Neural cell (in vitro differentiated cells): ENCODE measurements at regions not wholly inside any gene's neighbourhood (a gene's known extent, or its start where the extent isn't known, plus 50 kb on each side); places are given as distances from the start of the nearest gene placed in this dataset.

ENCODE experiments used
- H2AFZ ChIP-seq: fragments of 200-600, 300-800 bp; sonication (generic), shearing (Covaris generic); 2 replicates; pipeline ENCODE4 v1.6.0; 2014; ENCODE audit warnings: low read depth, mild to moderate bottlenecking, antibody characterized with exemption, low read length, moderate library complexity
- H3F3A ChIP-seq: fragments of 200-600 bp; shearing (Covaris generic); 2 replicates; pipeline ENCODE4 v1.6.1; 2016; ENCODE audit warnings: mild to moderate bottlenecking, moderate library complexity, mixed read lengths, antibody characterized with exemption, low read length; ENCODE audit not compliant: insufficient read depth, poor library complexity, severe bottlenecking
- H3K27ac ChIP-seq: fragments of 200-600, 300-800 bp; sonication (generic), shearing (Covaris generic); 2 replicates; pipeline ENCODE4 v1.5.1; 2014; ENCODE audit warnings: mild to moderate bottlenecking, low read length, moderate library complexity
- H3K27me3 ChIP-seq: fragments of 300-800, 200-600 bp; sonication (generic), shearing (Covaris generic); 2 replicates; pipeline ENCODE4 v1.6.0; 2014; ENCODE audit warnings: mild to moderate bottlenecking, low read depth, low read length, moderate library complexity; ENCODE audit not compliant: insufficient read depth
- H3K36me3 ChIP-seq: fragments of 300-800, 200-600 bp; sonication (generic), shearing (Covaris generic); 2 replicates; pipeline ENCODE4 v1.5.1; 2014; ENCODE audit warnings: mild to moderate bottlenecking, antibody characterized with exemption, low read length, moderate library complexity; ENCODE audit not compliant: insufficient read depth
- H3K4me2 ChIP-seq: fragments of 300-800, 200-600 bp; sonication (generic), shearing (Covaris generic); 2 replicates; pipeline ENCODE4 v1.6.0; 2014; ENCODE audit warnings: mild to moderate bottlenecking, low read length
- H3K4me3 ChIP-seq: fragments of 300-800, 200-600 bp; sonication (generic), shearing (Covaris generic); 2 replicates; pipeline ENCODE4 v1.5.1; 2014; ENCODE audit warnings: mild to moderate bottlenecking, low read length, moderate library complexity
- H3K79me2 ChIP-seq: fragments of 200-600 bp; shearing (Covaris generic); replicated peaks from 2 replicates; pipeline ENCODE4 v1.6.0; 2014; ENCODE audit warnings: mild to moderate bottlenecking, low read length, moderate library complexity; ENCODE audit not compliant: insufficient read depth
- H3K9ac ChIP-seq: fragments of 300-800, 200-600 bp; sonication (generic), shearing (Covaris generic); 2 replicates; pipeline ENCODE4 v1.6.1; 2016; ENCODE audit warnings: mild to moderate bottlenecking, low read length, mixed read lengths
- H3K9me2 ChIP-seq: fragments of 200-600 bp; shearing (Covaris generic); 2 replicates; pipeline ENCODE4 v1.6.1; 2016; ENCODE audit warnings: mild to moderate bottlenecking, low read length, mixed read lengths; ENCODE audit not compliant: insufficient read depth
- H3K9me3 ChIP-seq: fragments of 200-600, 300-800 bp; sonication (generic), shearing (Covaris generic); 2 replicates; pipeline ENCODE4 v1.6.1; 2016; ENCODE audit warnings: mild to moderate bottlenecking, mixed run types, low read length, moderate library complexity, mixed read lengths
- H4K20me1 ChIP-seq: fragments of 200-600 bp; shearing (Covaris generic); 2 replicates; pipeline ENCODE4 v1.6.1; 2016; ENCODE audit warnings: mild to moderate bottlenecking, mixed run types; ENCODE audit not compliant: insufficient read depth
- EP300 ChIP-seq: fragments of 450-650 bp; conservative IDR thresholded peaks from 2 replicates; pipeline ENCODE4 v1.6.1; 2014; ENCODE audit warnings: antibody characterized with exemption, mild to moderate bottlenecking, moderate library complexity; ENCODE audit not compliant: poor library complexity, severe bottlenecking
- EZH2 ChIP-seq: fragments of 200-600, 300-800 bp; shearing (Covaris generic), sonication (generic); IDR thresholded peaks from 2 replicates; pipeline ENCODE4 v1.6.1; 2014; ENCODE audit warnings: antibody characterized with exemption, low read length, borderline replicate concordance, mild to moderate bottlenecking; ENCODE audit not compliant: insufficient read depth, poor library complexity, severe bottlenecking
- MXI1 ChIP-seq: fragments of 450-650 bp; conservative IDR thresholded peaks from 2 replicates; pipeline ENCODE4 v1.6.1; 2014; ENCODE audit warnings: antibody characterized with exemption, mild to moderate bottlenecking; ENCODE audit not compliant: poor library complexity, severe bottlenecking
- POLR2AphosphoS5 ChIP-seq: IDR thresholded peaks from 2 replicates; pipeline ENCODE4 v1.6.1; 2012
- RAD21 ChIP-seq: fragments of 450-650 bp; conservative IDR thresholded peaks from 2 replicates; pipeline ENCODE4 v1.6.1; 2014; ENCODE audit warnings: antibody characterized with exemption, mild to moderate bottlenecking, moderate library complexity
- SMC3 ChIP-seq: fragments of 450-650 bp; conservative IDR thresholded peaks from 2 replicates; pipeline ENCODE4 v1.6.1; 2014; ENCODE audit warnings: antibody characterized with exemption, mild to moderate bottlenecking, moderate library complexity; ENCODE audit not compliant: poor library complexity
- TAF1 ChIP-seq: IDR thresholded peaks from 2 replicates; pipeline ENCODE4 v1.6.1; 2012; ENCODE audit warnings: low read depth
- TF ChIP-seq, protein P1 (sequence below): fragments of 450-650 bp; IDR thresholded peaks from 2 replicates; pipeline ENCODE4 v1.5.1; 2014; ENCODE audit warnings: antibody characterized with exemption, mild to moderate bottlenecking, moderate library complexity; ENCODE audit not compliant: poor library complexity, severe bottlenecking
- TF ChIP-seq, protein P2 (sequence below): IDR thresholded peaks from 2 replicates; pipeline ENCODE4 v1.6.1; 2012; ENCODE audit warnings: borderline replicate concordance

DNA sequence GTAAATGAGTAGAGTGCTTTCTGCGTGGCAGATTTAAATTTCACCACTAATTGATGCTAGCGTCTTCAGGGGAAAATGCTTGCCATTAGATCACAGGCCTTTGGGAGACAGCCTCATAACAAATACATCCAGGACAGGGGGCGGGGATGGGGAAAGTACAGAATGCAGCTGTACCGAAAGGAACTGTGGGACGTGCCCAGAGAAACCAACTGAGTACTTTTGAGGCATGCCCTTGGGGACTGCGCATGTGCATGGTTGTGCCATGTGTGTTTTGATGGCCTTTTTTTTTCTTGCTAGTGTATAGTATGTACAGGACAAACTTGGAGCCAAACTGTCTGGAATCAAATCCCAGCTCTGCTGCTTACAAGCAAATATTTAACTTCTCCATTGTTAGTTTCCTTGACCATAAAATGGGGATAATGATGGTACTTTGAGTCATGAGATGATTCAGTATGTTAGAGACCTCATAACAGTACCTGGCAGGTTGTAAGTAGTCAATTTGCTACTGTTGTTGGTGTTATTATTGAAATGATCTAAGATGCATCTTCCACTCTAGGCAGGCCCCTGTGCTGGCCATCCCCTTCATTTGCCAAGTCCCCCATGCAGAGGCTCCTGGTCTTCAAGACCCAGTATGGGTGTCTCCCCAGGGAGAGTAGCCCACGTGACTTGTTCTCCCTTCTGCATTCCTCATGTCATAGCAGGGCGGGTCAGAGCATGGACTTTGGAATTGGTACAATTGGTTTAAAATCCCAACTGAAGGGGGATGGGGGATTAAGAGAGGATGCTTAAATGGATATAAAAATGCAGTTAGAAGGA lies 68.3 kb upstream of the NPAS1 start:
- Histone ChIP-seq H3K27ac (no peak overlapping the region), H3K4me2 (no peak overlapping the region), H3K36me3 (no peaks in the 10 kb centered on the region), H3K79me2 (peaks cover 36% of the 10 kb centered on the region), H3K9me2 (no peaks in the 10 kb centered on the region), H3K4me3 (no peak overlapping the region), H3K9me3 (no peaks in the 10 kb centered on the region), H4K20me1 (no peaks in the 10 kb centered on the region), H3F3A (no peaks in the 10 kb centered on the region), H2AFZ (no peak overlapping the region), H3K9ac (no peak overlapping the region), H3K27me3 (no peaks in the 10 kb centered on the region)
- TF ChIP-seq, protein P1, sequence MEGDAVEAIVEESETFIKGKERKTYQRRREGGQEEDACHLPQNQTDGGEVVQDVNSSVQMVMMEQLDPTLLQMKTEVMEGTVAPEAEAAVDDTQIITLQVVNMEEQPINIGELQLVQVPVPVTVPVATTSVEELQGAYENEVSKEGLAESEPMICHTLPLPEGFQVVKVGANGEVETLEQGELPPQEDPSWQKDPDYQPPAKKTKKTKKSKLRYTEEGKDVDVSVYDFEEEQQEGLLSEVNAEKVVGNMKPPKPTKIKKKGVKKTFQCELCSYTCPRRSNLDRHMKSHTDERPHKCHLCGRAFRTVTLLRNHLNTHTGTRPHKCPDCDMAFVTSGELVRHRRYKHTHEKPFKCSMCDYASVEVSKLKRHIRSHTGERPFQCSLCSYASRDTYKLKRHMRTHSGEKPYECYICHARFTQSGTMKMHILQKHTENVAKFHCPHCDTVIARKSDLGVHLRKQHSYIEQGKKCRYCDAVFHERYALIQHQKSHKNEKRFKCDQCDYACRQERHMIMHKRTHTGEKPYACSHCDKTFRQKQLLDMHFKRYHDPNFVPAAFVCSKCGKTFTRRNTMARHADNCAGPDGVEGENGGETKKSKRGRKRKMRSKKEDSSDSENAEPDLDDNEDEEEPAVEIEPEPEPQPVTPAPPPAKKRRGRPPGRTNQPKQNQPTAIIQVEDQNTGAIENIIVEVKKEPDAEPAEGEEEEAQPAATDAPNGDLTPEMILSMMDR: no peak
- no peak for TF ChIP-seq TAF1
- no peak for TF ChIP-seq POLR2AphosphoS5

DNA sequence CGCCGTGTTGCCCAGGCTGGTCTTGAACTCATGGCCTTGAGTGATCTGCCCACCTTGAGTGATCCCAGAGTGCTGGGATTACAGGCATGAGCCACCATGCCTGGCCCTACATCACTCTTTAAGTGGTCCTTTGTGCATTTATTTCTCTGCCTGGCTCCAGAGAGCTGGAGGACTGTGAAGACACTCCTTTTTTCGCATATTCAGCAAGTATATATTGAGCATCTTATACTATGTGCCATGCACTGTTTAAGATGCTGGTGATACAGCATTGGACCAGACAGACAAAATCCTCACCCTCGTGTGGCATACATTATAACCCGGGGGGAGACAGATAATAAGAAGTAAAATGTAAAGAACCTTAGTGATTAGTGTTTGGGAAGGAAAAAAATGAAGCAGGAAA lies 66.8 kb upstream of the NPAS1 start:
- TF ChIP-seq, protein P2, sequence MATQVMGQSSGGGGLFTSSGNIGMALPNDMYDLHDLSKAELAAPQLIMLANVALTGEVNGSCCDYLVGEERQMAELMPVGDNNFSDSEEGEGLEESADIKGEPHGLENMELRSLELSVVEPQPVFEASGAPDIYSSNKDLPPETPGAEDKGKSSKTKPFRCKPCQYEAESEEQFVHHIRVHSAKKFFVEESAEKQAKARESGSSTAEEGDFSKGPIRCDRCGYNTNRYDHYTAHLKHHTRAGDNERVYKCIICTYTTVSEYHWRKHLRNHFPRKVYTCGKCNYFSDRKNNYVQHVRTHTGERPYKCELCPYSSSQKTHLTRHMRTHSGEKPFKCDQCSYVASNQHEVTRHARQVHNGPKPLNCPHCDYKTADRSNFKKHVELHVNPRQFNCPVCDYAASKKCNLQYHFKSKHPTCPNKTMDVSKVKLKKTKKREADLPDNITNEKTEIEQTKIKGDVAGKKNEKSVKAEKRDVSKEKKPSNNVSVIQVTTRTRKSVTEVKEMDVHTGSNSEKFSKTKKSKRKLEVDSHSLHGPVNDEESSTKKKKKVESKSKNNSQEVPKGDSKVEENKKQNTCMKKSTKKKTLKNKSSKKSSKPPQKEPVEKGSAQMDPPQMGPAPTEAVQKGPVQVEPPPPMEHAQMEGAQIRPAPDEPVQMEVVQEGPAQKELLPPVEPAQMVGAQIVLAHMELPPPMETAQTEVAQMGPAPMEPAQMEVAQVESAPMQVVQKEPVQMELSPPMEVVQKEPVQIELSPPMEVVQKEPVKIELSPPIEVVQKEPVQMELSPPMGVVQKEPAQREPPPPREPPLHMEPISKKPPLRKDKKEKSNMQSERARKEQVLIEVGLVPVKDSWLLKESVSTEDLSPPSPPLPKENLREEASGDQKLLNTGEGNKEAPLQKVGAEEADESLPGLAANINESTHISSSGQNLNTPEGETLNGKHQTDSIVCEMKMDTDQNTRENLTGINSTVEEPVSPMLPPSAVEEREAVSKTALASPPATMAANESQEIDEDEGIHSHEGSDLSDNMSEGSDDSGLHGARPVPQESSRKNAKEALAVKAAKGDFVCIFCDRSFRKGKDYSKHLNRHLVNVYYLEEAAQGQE: no peak
- TF ChIP-seq TAF1 (no peak), POLR2AphosphoS5 (no peak), MXI1 (no peak), SMC3 (no peak), EP300 (no peak), EZH2 (no peak), RAD21 (no peak)
- TF ChIP-seq, protein P1: no peak
- Histone ChIP-seq H3K4me2 (no peak overlapping the region), H3K9ac (no peak overlapping the region), H3K27me3 (no peaks in the 10 kb centered on the region), H3K79me2 (peaks cover 36% of the 10 kb centered on the region), H3K27ac (no peak overlapping the region), H2AFZ (no peak overlapping the region), H3F3A (no peaks in the 10 kb centered on the region), H3K36me3 (no peaks in the 10 kb centered on the region), H4K20me1 (no peaks in the 10 kb centered on the region), H3K9me2 (no peaks in the 10 kb centered on the region), H3K4me3 (no peak overlapping the region), H3K9me3 (no peaks in the 10 kb centered on the region)
